Fibroblast of skin of abdomen (primary cell): ENCODE measurements at regions not wholly inside any gene's neighbourhood (a gene's known extent, or its start where the extent isn't known, plus 50 kb on each side); places are given as distances from the start of the nearest gene placed in this dataset.

Source experiments
- DNase-seq: peaks from one replicate; pipeline ENCODE4 v3.0.0-alpha.2; 2013

- no peak for DNase-seq
Observed at GRCh38 chr5:32990593-32991420, 279.7 kb downstream of the NPR3 start.

DNA sequence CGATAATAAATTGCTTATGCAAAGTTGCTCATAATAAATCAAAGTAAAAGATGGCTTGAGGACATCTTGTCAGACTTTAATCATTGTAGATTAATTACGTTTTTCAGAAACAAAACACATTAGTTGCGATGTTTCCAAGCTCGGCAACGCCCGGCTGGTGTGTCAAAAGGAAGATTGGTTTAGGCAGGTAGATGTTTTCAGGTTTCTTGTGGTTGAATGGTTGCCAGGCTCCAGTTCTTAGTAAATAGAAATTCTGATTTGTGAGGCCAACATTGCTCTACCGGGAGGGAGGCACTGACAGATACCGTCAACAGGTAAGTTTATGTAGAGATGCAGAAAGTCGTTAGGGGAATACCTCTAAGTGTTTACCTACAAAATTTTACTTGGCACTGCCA lies 280.3 kb downstream of the NPR3 start:
- DNase-seq, result no peak

- DNase-seq, result no peak
Observed at GRCh38 chr5:32996336-32996735, 285.2 kb downstream of the NPR3 start.

DNA sequence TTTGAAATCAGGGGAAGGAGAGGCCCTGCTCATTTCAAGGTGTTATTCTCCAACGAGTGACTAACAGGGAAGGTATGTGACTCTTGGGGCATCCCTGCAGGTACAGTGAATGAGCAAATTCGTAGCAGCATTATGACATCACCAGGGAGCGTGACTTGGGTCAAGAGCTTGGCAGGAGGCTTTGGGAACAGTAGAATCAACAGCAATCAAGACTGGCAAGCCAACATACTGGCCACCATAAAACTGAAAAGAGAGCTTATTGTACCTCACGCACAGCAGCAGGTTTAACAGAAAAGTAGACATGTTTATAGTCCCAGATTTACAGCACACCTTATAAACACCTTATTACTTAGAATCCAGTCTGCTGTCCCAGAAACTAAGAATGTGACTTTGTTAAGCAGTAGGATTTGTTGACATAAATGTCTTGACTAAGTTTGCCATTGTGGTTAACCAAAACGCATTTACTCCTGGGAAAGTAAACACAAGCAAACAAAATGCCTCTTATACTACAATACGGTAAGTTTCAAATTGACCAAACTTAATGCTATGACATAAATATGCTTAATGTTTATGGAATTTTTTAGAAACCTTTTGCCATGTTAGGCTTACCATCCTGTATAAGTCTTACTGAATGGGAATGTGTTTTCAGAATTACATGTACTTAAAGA lies 297.8 kb downstream of the NPR3 start:
- no peak for DNase-seq

DNA sequence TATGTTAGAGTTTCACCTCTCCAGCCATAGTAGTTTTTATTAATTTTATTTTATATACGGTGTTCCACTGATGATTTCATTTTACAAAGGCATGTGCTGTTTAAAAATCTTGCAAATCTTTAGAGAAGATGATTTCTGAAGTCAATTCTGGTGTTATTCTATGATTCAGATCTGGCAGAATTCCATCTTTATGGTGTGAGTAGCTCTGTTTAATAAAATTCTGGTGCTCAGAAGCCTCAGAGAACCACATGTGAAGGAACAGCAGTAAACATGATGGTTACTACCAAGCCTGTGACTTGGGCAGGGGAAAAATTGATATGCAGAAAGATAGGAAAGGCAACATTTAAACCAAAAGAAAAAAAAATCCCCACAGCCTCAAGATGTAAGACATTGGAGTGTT lies 299.7 kb downstream of the NPR3 start:
- DNase-seq, result peak; percentile 56

GRCh38 chr5:33011801-33012200 lies 300.7 kb downstream of the NPR3 start:
- no peak for DNase-seq

GRCh38 chr5:33023649-33024048 lies 312.5 kb downstream of the NPR3 start:
- peak; percentile 76 for DNase-seq

GRCh38 chr5:33032271-33033070 lies 321.4 kb downstream of the NPR3 start:
- peak; percentile 51 for DNase-seq

DNA sequence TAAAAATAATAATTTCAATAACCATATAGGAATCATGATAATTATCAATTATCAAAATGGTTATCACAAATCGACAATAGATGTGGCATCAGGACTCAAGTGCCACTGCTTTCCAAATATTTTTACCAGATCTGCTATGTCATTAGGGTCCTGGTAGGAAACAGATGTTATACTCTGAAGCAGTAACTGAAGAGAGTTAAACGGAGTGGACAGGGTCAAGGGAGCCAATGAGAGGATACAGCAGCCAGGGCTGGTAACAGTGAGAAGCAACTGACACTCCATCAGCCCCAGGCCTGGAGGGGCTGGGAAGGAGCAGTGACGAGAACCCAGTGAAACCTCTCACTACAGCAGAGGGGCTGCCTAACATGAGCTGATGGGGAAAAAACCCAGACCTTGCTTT lies 322.4 kb downstream of the NPR3 start:
- DNase-seq, result no peak

DNA sequence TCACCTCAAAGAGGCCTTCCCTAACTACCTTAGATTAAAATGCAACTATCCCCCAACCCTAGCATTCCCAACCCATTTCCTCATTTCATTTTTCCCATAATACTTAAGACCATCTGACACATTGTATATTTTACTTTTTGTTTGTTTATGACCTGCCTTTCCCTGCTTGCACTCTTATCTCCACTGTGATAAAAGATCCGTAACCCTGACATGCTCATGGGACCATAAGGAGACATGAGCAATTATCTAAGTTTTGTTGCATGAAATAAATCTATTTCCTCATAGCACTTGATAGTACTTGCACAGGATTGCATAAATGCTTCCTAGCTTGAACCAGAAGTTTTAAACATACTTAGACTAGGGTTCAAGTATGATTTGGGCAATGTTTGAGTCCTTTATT lies 323.7 kb downstream of the NPR3 start:
- no peak for DNase-seq

DNA sequence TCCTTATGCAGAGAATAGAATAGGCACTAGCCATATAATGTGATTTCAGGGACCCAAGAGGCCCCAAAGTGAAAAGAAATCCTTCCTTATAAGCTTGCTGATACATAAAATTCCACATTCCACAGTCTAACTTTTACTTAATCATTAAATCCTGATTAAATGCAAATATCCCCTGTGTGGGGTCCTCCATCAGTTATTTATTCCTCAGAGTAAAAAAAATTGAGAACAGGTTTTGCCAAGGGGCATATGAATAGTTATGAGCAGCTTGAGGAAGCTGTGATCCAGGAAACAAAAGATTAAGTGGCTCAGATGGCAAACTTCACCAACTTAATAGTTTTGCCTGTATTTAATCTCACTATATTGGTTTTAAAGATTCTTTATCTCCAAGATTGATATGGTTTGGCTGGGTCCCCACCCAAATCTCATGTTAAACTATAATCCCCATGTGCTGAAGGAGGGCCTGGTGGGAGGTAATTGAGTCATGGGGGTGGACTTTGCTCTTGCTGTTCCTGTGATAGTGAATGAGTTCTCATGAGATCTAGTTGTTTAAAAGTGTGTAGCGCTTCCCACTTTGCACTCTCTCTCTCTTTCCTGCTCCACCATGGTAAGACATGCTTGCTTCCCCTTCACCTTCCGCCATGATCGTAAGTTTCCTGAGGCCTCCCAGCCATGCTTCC lies 324.9 kb downstream of the NPR3 start:
- no peak for DNase-seq

- DNase-seq, result no peak
Observed at GRCh38 chr5:33037076-33037475, 326.0 kb downstream of the NPR3 start.

GRCh38 chr5:33041586-33041985 lies 330.5 kb downstream of the NPR3 start:
- no peak for DNase-seq

DNA sequence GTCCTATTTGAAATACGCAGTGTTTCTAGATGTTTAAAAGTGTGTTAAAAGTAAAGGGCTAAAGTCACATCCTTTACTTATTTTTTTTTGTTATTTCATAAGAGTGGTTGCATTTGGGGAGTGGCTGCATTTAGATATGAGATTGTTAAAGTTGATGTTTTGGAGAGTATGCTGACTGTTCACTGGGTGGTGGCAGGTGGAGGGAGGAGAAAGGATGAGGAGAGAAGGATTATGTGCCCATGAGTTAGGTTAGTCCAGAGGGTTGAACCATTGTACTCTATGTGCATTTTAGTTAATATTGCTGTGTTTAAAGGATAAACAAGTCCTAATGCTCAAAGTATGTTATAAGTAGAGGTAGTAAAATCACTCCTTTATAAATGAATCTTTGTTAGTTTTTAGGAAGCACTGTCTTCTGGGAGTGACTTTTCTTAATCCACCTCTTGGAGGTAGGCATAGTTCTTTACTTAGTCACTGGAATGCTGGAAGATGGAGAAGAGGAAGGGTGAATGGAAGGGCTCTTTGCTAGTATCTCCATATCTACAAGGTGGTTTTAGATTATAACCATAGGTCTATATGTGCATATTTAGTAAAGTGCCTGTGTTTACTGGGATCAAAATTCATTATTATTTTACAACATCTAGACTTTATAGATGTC lies 332.3 kb downstream of the NPR3 start:
- no peak for DNase-seq

DNA sequence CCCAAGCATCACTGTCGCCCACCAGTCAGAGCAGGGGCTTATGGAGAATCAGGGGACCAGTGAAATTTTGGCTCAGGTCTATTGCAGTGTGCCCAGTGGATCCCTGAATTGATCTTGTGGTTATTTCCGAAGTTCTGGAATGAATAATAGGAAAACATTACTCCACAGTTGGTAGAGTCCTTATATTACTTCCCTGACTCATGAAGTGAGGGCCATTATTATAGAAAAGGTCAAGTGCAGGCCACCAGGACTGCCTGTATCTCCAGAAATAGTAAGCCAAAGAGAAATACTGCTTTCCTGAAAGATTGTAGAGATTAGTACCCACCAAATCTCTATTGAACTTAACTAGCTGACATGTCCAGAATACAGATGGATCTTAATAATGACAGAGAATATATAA lies 335.0 kb downstream of the NPR3 start:
- DNase-seq, result no peak

- DNase-seq, result no peak
Observed at GRCh38 chr5:33048315-33048714, 337.2 kb downstream of the NPR3 start.

DNA sequence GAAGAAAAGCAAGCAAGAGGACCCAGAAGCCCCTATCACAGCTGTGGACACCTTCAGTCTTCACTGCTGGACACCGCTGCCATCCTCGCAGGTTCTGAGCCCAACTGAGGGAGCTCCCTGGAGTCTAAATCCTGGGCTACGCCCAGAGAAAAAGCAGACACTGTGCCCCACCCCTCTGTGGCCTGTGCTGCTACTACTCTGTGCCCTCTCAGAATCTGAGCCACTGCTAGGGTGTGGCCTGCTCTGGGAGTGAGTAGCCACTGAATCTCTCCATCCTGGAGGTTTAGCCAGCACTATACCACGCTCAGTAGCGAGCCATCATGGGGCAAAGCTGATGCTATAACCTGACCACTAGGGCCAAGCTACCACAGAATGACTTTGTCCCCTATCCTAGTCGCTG lies 338.2 kb downstream of the NPR3 start:
- DNase-seq, result no peak

DNA sequence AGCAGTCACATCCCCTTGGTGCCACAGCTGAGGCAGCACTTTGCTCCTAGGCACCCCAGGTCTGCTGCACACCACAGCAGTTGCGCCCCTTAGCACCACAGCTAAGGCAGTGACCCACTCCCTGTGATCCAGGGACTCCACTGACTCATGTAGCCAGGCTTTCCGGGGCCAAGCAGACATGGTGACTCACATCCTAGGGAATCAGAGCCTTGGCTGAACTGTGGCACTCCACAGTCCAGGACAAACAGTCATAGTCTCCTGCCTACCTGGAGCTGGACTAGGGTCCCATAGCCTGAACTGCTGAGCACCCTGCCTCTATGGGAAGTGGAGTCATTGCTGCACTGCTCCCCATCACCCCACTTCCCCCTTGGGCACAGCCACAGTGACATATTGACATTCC lies 338.7 kb downstream of the NPR3 start:
- DNase-seq, result peak; percentile 90

DNA sequence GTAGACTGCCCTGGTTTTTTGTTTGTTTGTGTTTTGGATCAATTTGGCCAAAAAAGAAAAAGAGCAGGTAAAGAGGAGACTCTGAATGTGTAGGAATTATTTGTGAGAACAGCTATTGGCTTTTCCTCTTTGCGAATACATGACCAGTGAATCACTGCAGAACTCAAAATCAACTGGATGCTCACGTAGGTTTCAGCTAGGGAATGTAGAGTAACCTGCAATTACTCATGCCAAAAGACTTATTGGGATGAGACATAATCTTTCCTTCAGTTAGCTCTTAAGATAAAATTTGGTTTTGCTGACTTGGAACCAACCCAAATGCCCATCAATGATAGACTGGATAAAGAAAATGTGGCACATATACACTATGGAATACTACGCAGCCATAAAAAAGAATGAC lies 348.0 kb downstream of the NPR3 start:
- DNase-seq, result no peak

DNA sequence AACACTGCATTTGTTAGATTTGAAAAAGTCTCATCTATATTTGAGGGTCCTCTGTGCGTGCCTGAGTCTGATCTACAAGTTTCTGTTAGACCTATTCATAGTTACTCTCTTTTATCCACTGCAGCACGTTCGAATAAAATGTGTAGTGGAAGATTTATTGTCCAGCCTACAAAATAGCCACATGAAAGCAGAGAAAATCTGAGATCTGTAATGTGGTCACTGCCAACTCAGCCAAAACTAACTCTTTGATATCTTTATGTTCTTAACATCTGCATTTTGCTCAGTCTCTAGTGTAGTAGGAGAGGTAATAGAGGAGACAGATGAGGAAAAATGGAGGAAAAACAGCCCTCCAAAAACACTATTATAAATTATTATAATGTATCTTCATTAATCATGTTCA lies 354.0 kb downstream of the NPR3 start:
- peak; percentile 29 for DNase-seq

DNA sequence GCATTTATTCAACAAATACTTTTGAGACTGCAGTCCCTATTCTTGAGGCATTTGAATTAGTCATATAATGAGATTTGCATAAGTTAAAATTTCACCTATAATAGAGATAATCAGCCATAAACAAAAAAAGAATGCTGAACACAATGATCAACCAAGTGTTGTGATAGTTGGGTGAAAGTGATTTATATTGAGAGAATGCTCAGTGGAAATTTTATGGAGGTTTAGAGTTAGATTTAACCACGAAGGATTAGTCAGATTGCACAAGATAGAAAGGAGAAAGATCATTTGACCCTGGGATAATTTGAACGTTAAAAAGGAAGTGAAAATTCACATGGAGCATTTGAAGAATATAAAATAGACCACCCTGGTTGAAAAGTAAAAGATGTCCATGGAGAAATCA lies 356.2 kb downstream of the NPR3 start:
- DNase-seq, result no peak

DNA sequence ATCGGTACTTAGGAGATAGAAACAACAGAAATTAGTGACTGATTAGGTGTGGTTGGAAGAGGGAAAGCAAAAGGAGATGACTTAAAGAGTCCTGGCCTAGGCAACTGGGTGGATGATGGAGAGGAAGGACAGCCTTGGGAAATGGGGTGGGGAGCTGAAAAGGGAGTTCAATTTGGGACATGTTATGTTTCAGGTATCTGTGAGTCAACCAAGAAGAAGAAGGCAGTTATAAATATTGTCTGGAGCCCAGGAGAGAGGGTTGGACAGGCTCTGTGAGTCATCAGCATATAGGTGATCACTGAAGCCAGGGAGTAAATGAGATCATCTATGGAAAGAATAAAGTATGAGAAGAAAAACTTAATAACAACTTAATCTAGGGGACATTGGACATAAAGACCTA lies 357.7 kb downstream of the NPR3 start:
- no peak for DNase-seq
